NCI-H2196 (cell line): ENCODE measurements at regions not wholly inside any gene's neighbourhood (a gene's known extent, or its start where the extent isn't known, plus 50 kb on each side); places are given as distances from the start of the nearest gene placed in this dataset.
"Not testable (repeated sequence)": the region's sequence is repeated elsewhere in the genome, so short reads cannot be mapped to it uniquely, and the experiment has no call there.

ENCODE experiments used
- DNase-seq: peaks from one replicate; lab custom pipeline; 2025; ENCODE audit not compliant: unreplicated experiment; lab: John Stamatoyannopoulos, UW

DNA sequence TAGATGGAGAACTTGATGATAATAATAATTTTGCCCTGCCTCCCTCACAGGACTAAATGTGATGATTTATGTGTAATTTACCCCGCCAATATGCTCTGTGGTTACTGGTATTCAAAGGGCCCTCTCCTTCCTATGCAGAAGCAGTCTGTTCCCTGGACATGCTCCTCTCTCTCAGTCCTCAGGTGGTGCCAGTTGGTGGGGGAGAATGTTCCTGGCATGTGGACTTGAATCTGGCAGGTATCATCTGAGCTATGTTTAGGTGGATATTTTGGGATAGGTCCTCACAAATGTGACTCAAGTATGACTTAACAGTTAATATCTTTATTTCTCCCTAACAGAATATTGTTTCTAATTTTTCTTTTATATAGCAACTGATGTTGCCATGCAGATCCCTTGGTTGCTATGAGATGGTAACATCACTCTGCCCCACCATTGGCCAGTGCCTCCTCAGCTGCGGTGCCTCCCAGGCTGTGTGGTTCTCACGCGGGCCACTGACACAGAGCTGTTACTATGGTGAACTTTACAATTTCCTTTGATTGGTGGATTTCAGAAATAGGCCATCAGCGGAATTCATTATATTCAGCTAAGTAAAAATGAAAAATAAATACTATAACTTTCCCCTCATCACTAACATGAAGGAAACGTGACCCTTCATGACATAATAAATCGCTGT lies 106.7 kb upstream of the PELI1 start:
- DNase-seq, result no peak

DNA sequence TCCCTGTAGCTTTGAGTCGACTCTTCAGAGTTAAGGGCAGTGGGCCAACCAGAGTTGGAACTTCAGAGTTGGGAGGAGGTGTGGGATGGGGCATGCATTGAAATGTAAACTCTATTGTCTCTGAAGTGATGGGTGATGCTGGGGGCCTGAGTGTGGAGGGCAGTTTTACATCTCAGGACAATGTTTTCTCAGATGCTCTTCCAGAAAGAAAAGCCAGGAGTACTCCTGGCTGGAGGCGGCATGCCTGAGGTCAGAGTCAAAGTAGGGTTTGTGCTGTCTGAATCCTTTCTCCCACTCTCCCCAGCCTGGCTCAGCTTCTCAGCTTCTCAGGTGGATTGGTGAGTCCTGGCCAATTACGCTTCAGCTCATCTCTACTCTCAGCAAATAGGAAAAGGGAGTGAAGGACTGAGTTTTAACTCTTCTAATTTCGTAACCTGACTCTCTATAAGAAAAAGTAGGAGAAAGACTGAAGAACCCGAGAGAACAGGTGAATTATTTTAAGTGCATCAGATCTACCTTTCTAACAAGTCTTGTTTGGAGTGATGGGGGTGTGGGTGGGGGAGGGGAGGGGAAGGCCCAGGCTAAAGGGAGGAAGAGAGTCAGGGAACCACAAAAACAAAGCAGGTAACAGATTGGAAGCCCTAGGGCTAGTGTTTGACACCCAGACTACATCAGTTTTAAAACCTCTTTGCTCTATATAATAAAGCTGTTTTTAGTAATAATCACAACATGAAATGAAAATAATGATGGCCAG lies 107.5 kb upstream of the PELI1 start:
- no peak for DNase-seq

DNA sequence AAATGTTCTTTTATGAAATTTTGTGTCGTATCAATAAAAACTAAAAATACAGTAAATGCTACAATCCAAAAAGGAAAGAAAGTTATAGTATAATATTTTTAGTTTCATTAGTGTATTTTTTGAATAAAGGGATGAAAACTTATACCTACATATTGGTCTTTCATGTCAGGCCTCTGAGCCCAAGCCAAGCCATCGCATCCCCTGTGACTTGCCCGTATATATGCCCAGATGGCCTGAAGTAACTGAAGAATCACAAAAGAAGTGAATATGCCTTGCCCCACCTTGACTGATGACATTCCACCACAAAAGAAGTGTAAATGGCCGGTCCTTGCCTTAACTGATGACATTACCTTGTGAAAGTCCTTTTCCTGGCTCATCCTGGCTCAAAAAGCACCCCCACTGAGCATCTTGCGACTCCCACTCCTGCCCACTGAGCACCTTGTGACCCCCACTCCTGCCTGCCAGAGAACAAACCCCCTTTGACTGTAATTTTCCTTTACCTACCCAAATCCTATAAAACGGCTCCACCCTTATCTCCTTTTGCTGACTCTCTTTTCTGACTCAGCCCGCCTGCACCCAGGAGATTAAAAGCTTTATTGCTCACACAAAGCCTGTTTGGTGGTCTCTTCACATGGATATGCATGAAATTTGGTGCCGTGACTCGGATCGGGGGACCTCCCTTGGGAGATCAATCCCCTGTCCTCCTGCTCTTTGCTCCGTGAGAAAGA lies 108.2 kb upstream of the PELI1 start:
- DNase-seq, result not testable (repeated sequence)

DNA sequence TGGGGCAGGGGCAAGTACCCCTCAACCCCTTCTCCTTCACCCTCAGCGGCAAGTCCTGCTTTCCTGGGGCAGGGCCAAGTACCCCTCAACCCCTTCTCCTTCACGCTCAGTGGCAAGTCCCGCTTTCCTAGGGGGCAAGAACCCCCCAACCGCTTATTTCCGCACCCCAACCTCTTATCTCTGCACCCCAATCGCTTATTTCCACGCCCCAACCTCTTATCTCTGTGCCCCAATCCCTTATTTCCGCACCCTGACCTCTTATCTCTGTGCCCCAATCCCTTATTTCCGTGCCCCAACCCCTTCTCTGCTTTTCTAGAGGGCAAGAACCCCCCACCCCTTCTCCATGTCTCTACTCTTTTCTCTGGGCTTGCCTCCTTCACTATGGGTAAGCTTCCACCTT lies 109.2 kb upstream of the PELI1 start:
- not testable (repeated sequence) for DNase-seq

DNA sequence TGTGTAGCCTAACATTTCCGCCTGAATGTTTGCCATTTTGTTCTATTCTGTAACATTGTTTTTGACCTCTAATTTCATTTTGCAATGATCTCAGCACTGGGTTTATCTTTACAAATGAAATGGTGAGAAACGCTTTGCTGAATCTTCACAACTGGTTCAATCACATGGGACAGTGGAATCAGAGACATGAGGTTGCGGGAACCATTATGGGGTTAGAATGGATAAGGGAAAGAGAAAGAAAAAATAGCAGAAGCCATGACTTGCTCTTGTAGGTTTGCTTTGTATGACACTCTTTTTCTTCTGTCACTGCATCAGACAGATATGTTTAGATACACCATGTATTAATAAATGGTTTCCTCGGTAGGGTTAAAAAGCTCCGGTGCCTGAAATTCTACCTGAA lies 114.3 kb upstream of the PELI1 start:
- DNase-seq, result no peak

DNA sequence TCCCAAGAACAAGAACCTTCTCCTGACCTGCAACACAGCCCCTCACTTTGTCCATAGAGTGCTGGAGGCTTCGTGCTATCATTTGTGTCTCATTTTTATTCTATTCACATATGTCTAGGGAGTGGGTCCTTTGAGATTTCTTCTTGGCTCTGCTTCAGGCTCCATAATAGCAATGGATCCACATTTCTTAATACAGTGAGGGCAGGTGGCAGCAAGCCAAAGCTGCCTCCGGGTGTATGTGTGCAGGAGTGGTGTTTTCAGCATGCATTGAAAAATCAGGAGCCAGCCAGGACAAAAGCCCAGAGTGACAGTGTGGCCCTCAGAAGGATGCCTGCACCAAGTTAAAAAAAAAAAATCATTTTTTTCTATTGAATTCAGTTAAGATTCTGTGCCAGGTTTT lies 115.1 kb upstream of the PELI1 start:
- no peak for DNase-seq

DNA sequence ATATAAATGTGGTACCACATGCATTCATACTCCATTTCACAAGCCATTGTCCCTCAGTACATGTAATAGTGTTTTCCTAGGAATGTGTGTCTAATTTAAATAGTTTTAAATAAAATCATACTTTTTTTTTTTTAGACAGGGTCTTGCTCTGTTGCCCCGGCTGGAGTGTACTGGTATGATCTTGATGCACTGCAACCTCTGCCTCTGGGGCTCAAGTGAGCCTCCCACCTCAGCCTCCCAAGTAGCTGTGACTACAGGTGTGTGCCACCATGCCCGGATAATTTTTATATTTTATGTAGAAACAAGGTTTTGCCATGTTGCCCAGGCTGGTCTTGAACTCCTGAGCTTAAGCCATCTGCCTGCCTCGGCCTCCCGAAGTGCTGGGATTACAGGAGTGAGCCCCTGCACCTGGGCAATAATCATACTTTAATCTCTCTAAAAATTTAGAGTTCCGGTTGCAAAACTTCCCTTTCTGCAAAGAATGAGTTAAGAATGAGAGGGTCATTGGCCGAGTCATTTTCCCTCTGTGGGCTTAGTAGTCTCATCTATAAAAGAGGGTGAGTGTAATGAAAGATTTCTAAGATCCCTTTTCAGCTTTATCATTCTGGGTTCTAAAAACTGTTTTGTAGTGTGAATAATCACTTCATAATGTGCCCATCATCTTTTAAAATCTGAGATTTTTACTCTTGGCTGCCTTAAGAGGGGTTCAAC lies 116.0 kb upstream of the PELI1 start:
- no peak for DNase-seq

DNA sequence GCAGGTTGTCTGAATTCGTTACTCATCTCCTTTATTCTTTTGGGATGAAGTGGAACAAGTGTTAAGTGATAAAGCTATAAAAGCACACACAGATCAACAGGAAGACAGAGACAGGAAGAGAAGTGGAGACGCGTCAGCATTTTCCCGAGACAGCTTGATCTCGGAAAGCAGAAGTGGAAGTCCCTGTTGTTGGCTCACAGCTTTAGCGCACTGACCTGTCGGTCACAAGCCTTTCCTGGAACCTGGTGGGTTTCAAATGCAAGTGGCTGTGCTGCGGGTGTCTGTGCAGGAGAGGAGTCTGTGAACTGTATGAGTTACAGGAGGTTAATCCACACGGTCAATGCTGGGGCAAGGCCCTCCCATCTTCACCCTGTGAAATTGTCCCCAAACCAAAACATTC lies 116.6 kb upstream of the PELI1 start:
- no peak for DNase-seq

DNA sequence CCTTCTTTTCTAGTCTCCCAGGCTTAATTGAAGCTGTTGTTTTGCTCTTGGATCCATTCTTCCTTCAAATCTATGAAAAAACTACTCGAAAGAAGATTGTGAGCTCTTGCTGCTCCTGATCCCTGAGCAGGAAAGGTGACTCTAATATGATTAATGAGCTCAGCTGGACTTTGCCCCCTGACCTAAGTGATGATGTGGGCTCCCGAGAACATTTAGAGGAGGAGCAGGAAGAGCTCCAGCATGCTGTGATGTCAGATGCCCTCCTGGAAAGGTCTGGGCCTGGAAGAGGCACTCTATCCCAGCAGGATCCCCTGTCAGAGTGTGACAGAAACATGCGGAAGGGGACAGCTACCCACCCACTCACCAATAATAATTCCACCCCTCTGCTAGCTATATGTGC lies 117.9 kb upstream of the PELI1 start:
- DNase-seq, result no peak

DNA sequence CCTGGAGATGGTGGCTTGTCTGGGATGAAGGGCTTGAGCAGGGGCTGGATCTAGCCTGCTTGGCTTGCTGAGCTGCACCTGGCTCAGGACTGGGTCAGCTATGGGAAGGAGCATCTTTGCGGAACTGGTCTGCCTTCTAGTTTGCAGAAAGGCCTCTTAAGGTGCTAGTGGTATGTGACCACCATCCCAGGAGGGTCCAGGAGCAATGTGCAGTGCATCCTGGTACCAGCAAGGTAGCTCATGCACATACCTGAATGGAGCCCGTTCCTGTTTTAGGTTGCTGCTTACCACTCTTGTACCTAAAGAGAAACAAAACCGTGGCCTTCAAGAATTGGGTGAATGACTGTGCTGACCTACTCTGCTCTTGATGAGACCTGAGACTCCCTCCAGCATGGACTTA lies 118.6 kb upstream of the PELI1 start:
- DNase-seq, result no peak

DNA sequence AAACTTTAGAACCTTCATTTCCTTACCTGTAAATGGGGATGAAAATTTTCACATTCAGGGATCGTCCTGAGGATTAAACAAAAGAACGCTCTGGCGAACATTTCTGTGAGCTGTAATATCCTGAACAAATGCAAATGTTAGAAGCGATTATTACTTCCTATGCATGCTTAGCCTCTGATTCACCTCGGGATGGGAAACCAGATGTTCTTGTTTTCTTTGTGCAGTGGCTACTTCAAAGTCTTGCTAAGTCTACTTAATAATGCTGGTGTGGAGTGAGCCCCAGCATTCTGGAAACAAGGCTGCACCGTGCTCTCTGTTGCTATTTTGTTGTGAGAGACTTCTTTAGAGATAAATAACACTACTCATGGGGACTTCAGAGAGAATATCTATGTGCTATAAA lies 119.1 kb upstream of the PELI1 start:
- no peak for DNase-seq

DNA sequence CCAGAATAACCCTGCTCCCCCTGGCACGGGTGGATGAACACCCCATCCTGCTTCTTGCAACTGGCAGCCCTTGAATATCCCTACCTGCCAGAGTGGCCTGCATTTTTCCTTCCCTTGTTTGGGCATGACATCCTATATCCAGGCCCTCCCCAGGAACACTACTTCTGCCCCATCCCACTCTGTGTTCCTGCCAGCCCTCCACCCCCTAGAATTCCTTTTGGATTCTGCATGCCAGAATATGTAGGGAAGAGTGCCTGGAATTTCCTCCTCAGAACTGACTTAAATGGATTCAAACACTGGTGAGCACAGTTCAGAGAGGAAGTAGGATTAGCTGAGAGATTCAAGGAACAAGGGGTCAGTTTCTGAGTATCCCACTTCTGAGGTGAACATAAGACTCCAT lies 123.5 kb upstream of the PELI1 start:
- no peak for DNase-seq

DNA sequence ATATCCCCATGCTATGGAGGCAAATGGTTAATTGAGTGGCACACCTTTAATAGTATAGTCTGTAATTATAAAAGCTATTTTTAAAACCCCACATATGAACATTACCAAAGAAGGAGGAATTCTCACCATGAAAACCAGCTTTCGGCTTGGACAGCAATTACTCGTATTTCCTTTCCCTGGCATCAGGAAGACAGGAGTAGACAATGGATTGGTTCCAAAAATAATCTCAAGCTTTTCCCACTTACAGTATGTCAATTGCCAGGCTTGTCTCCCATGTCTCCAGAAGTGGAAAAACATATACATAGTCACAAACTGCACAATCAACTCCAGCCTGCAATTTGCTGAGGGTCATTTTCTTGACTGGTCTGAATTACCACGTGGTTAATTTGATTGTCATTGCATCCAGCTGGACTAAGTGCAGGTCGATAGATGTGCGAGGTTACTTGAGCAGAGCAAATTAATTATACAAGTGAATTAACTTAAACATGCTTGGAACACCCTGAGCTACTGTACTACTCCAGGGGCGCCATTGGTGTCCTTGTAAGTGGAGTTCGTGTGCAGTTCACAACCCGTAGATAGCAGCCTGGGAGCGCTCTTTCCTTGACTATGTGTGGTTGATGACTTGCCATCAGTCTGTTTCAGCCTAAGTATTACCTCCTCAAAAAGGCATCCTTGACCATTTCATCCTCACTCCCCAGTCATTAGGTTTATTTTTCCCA lies 124.3 kb upstream of the PELI1 start:
- no peak for DNase-seq

DNA sequence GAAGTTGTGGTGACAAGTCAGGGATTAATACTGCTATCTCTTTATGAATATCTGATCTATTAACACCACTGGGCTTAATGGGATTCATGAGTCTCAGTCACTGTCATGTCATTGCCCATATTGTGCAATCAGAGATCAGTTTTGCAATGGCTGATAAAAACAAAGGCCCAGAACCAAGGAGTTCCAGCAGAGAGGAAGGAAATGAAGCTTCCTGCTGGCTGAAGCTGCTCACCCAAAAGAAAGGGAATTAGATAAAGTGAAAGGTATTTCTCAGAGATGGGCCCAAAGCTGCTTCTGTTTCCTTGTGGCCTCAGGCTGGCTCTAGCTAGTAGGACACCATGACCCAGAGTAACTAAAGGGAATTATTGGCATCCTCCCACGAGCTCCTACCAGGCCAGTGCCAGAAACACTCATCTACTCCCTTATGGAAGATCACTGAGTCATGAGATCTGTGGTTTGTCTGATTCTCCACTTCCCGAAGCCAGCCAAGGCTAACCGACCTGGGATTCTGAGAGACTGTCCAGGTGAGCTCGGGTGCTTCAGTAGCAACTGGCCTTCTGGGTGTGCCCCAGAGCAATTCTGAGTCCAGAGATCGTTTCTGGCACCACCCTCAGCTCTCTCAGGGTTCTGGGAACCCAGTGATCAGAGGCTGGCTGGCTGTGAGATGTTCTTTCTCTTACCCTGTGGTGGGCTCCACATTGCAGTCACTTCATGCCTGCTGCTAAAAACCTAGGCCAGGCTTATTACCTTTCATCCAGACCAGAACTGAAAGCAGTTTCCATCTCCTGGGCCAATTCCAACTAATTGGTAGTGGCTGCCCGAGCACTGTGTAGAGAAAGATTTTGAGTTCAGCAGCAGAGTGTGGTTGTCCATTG lies 129.5 kb upstream of the PELI1 start:
- DNase-seq, result peak; percentile 2

DNA sequence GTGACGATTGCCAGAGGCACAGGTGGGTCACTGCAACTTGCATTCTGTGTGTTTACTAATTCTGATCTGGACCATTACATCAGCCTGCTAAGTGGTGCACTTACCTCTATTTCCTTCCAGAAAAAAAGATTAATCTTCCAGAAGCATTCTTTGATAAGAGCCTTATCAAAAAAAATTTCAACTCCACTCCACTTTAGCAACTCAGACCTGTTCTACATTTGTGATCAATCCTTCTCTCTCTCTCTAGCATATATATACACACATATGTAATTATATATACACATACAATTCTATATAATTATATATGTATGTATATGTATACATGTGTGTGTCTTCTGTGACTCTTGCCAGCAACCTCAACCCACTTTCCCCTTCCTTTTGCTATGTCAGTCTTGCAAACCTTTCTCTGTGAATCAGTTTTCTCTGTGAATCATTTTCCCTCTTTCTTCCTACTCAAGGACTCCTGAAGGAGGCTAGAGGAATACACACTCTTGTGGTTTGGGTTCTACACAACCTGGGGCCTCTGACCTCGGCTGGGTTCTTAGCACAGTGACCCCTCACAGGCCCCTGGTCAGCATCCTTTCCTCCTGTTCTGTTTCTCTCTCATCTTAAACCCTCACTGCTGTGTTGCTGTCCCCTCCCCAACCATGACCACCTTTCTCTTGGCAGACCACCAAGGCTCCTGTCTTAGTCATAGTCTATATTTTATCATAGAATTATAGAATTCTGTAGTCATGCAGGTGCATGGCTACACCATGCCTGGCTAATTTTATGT lies 130.4 kb upstream of the PELI1 start:
- no peak for DNase-seq

DNA sequence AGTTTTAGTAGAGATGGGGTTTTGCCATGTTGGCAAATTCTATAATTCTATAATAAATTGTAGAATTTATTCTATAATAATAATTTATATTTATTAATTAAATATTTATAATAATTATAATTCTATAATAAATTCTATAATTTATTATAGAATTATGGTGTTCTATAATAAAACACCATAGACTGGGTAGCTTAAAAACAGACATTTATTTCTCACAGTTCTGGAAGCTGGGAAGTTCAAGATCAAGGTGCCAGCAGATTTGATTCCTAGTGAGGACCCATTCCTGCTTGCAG lies 130.9 kb upstream of the PELI1 start:
- no peak for DNase-seq

DNA sequence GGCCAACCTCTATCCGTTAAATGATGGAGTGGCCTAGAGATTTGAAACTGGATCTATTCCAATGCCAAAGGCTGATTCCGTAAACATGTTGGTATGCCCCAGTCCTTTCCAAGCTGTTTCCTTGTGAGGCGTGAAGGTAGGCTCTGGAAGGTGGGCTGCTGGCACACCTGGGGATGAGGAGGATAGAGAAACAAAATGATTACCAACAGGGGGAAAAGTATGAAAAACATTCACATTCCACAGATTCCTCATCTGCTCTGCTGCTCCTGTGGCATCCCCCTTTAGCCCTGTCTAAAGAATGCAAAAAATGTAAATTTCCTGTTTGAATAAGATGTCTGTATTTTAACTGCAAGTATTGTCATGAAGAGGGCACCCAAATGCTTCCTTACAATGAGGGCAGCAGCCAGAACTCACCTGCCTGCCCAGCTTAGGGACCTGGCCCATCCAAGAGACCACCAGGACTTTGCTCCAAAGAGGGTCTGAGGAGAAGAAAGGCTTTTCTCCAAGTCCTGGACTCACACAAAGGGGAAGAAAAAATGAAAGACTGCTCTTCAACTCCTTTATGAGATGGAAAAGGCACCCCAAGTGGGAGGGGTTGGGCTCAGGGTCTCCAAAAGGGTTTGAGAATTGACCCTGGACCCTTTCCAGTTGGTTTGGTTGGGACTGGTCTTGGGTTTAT lies 132.3 kb upstream of the PELI1 start:
- DNase-seq, result no peak

DNA sequence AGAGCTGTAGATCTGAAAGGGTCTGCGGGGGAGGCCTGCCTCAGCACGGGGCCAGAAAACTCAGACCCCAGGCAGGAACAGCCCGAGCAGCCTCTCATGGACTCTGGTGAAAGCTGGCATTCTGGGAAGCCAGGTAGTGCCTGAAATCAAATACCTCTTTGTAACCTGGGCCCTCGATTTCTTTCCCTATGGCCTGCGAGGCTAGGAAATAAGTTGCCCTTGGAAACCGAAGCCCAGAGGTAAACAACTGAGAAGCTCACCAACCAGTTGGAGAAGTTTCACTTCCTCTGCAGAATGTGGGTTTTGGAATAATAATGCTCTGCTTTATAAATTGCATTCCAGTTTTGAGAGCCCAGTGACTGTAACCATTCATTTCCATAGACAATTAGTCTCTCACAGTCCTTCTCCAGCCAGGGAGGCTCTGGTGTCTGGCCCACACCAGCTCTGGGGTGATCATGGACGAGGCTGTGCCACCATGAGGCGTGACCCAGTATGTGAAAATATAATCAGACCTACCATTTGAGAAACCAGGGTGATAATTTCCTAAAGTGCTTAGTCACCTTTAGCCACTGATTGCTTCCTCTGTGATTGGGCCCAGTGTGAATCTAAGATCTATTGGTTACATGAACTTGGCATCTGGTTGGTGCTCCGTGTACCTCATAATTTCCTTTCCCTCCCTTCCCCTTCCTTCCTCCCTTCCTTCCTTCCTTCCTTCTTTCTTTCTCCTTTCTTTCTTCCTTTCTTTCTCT lies 133.1 kb upstream of the PELI1 start:
- DNase-seq, result peak; percentile 33
